ENCODE measurements at regions not wholly inside any gene's neighbourhood (a gene's known extent, or its start where the extent isn't known, plus 50 kb on each side); places are given as distances from the start of the nearest gene placed in this dataset.

DNA sequence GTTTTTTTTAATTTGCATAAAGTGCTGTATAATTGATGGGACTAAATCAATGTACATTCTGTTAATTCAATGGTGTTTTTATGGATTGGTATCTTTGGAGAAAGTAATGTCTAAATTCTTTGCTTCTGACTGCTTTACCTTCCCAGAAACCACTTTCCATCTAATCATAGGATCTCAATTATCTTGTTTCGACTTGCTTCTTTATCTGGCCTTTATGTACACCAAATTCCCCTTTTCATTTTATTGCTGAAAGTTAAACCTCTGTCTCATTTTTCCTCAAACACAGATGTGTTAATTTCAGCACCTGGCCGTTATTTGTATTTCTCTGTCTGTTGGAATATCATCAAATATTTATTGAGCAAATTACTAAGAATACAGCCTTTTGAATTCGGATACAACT lies 287.3 kb upstream of the GBE1 start:
- TF ChIP-seq LEF1 (IDR thresholded peaks at IDR 0.05; ENCODE audit: borderline replicate concordance) (no peak), HDGF (IDR thresholded peaks at IDR 0.05; ENCODE audit: borderline replicate concordance) (no peak), ARNT (IDR thresholded peaks at IDR 0.05) (no peak), SUZ12 (IDR thresholded peaks at IDR 0.05) (no peak), FOXK2 (IDR thresholded peaks at IDR 0.05) (no peak)
- TF ChIP-seq, protein P1, sequence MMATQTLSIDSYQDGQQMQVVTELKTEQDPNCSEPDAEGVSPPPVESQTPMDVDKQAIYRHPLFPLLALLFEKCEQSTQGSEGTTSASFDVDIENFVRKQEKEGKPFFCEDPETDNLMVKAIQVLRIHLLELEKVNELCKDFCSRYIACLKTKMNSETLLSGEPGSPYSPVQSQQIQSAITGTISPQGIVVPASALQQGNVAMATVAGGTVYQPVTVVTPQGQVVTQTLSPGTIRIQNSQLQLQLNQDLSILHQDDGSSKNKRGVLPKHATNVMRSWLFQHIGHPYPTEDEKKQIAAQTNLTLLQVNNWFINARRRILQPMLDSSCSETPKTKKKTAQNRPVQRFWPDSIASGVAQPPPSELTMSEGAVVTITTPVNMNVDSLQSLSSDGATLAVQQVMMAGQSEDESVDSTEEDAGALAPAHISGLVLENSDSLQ (IDR thresholded peaks at IDR 0.05): no peak
- POLR2A ChIA-PET: no interaction called here
- no peak for DNase-seq (ENCODE audit: extremely low spot score)
- CTCF ChIA-PET: no interaction called here

DNA sequence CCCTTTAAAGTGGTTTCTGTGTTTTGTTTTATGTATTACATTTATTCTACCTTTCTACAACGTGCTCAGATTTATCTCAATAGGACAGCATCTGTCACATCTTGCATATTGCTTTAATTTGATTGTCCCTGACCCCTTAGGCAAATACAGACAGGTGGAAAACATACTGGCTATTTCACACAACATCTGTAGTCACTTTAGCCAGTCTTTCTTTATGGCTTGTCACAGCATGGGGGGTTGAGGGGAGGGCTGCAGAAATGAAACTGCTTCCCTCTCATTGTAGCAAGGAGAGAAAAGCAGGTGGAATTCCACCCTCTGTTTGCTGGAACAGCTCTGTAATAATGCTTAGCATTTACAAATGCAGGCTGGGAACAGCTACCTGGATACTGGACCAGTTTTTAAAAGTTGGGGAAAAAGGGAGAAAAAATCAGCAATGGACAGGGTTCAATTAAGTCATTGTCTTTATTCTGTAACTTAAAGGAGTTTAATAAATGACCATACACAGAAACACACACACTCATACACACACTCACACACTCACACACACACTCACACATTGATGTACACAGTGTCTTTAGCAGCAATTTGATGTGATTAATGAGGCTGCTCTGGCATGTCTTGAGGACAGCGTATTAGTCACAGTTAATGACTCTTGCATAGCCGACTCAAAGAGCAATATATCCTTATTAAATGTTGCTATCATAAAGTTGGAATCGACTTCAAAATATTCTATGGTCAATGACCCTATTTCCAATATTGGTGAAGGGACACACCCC lies 283.7 kb upstream of the GBE1 start:
- ChIA-PET CTCF (no interaction called here), POLR2A (no interaction called here)
- TF ChIP-seq, protein P1 (IDR thresholded peaks at IDR 0.05): 0 out of 2 replicates have a peak, but pooled peaks have one; percentile 30
- no peak for TF ChIP-seq HDGF (IDR thresholded peaks at IDR 0.05; ENCODE audit: borderline replicate concordance)
- TF ChIP-seq LEF1 (IDR thresholded peaks at IDR 0.05; ENCODE audit: borderline replicate concordance): no peak
- TF ChIP-seq ZNF384 (IDR thresholded peaks at IDR 0.05): no peak
- TF ChIP-seq FOXK2 (IDR thresholded peaks at IDR 0.05): no peak
- no peak for TF ChIP-seq FOXM1 (IDR thresholded peaks at IDR 0.05; ENCODE audit: borderline replicate concordance)
- TF ChIP-seq CTBP1 (IDR thresholded peaks at IDR 0.05; ENCODE audit: borderline replicate concordance): no peak
- no peak for DNase-seq (ENCODE audit: extremely low spot score)

DNA sequence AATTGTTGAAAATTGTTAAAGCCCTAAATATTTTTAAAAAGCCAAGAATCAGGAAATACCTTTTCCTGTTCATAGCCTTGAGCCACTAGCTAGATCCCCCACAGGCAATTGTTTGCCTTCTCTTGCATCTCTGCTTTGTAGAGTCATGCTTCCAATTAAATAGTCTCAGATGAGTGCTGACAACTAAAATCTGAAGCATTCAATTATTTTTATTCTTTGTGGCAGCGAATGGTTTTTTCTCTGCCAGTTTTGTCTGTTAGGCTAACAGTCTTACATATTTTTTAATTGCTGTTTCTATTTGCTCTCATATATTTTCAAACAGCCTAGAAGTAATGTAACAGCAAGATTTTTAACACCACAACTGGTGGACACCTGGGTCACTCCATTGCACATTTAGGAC lies 277.1 kb upstream of the GBE1 start:
- TF ChIP-seq SP1 (IDR thresholded peaks at IDR 0.05): no peak
- no peak for TF ChIP-seq LEF1 (IDR thresholded peaks at IDR 0.05; ENCODE audit: borderline replicate concordance)
- TF ChIP-seq ELF4 (IDR thresholded peaks at IDR 0.05): no peak
- no peak for TF ChIP-seq SUZ12 (IDR thresholded peaks at IDR 0.05)
- no peak for TF ChIP-seq ARNT (IDR thresholded peaks at IDR 0.05)
- no peak for TF ChIP-seq FOXA1 (IDR thresholded peaks at IDR 0.05)
- no peak for TF ChIP-seq FOXM1 (IDR thresholded peaks at IDR 0.05; ENCODE audit: borderline replicate concordance)
- no peak for TF ChIP-seq BHLHE40 (IDR thresholded peaks at IDR 0.05; ENCODE audit: borderline replicate concordance)
- TF ChIP-seq L3MBTL2 (conservative IDR thresholded peaks at IDR 0.05): no peak
- TF ChIP-seq ZNF384 (IDR thresholded peaks at IDR 0.05): no peak
- no peak for TF ChIP-seq FOXK2 (IDR thresholded peaks at IDR 0.05)
- no peak for TF ChIP-seq HDGF (IDR thresholded peaks at IDR 0.05; ENCODE audit: borderline replicate concordance)
- TF ChIP-seq CTBP1 (IDR thresholded peaks at IDR 0.05; ENCODE audit: borderline replicate concordance): no peak
- TF ChIP-seq NFRKB (IDR thresholded peaks at IDR 0.05): no peak
- TF ChIP-seq, protein P1 (IDR thresholded peaks at IDR 0.05): no peak
- no peak for TF ChIP-seq TARDBP (IDR thresholded peaks at IDR 0.05)
- ChIA-PET CTCF (no interaction called here), POLR2A (no interaction called here)
- no peak for DNase-seq (ENCODE audit: extremely low spot score)

DNA sequence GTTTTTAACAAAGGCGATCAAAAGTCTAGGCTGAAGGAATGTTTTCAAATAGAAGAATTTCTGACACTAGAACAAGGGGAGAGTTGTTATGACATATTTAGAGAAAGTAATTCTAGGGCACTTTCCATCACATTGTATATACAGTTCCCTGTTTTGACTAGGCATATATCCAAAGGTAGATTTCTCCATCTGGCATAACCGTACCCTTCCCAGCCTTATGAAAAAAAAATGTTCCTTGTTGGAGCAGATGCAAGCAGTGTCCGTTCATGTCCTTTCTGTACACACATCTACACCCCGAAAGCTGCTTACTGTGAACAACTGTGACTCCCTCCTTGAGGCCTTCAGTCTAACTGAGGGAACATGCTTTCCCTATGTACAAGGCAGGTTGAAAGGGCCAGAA lies 271.7 kb upstream of the GBE1 start:
- TF ChIP-seq FOXA1 (IDR thresholded peaks at IDR 0.05): no peak
- TF ChIP-seq FOXK2 (IDR thresholded peaks at IDR 0.05): no peak
- TF ChIP-seq SUZ12 (IDR thresholded peaks at IDR 0.05): no peak
- TF ChIP-seq L3MBTL2 (conservative IDR thresholded peaks at IDR 0.05): no peak
- no peak for TF ChIP-seq HDGF (IDR thresholded peaks at IDR 0.05; ENCODE audit: borderline replicate concordance)
- no peak for TF ChIP-seq ARNT (IDR thresholded peaks at IDR 0.05)
- no peak for TF ChIP-seq SP1 (IDR thresholded peaks at IDR 0.05)
- TF ChIP-seq FOXM1 (IDR thresholded peaks at IDR 0.05; ENCODE audit: borderline replicate concordance): no peak
- TF ChIP-seq ZNF384 (IDR thresholded peaks at IDR 0.05): no peak
- TF ChIP-seq CTBP1 (IDR thresholded peaks at IDR 0.05; ENCODE audit: borderline replicate concordance): no peak
- no peak for TF ChIP-seq NFRKB (IDR thresholded peaks at IDR 0.05)
- TF ChIP-seq TARDBP (IDR thresholded peaks at IDR 0.05): no peak
- TF ChIP-seq, protein P1 (IDR thresholded peaks at IDR 0.05): no peak
- no peak for TF ChIP-seq BHLHE40 (IDR thresholded peaks at IDR 0.05; ENCODE audit: borderline replicate concordance)
- no peak for TF ChIP-seq LEF1 (IDR thresholded peaks at IDR 0.05; ENCODE audit: borderline replicate concordance)
- no peak for DNase-seq (ENCODE audit: extremely low spot score)
- CTCF ChIA-PET: no interaction called here
- POLR2A ChIA-PET: no interaction called here

DNA sequence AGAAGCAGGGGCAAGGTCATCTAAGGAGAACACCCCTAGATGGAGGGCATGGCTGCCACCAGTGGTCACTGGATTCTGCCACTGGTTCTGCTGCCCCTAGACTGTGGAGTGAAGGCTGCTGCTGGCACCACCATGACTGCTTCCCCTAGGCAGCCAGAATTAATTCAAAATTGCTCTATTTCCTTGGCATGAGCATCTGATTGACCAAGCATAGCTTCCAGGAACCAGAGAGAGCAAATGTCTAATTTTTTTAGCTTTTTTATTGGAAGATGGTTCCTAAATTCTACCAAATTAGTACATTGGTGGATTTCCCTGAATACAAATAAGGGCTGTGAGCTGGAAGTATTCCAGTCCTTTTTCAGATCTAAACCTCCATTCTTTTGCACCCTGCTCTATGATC lies 270.2 kb upstream of the GBE1 start:
- no peak for TF ChIP-seq TARDBP (IDR thresholded peaks at IDR 0.05)
- no peak for TF ChIP-seq LEF1 (IDR thresholded peaks at IDR 0.05; ENCODE audit: borderline replicate concordance)
- no peak for TF ChIP-seq ARNT (IDR thresholded peaks at IDR 0.05)
- TF ChIP-seq SUZ12 (IDR thresholded peaks at IDR 0.05): no peak
- no peak for TF ChIP-seq L3MBTL2 (conservative IDR thresholded peaks at IDR 0.05)
- TF ChIP-seq FOXA1 (IDR thresholded peaks at IDR 0.05): no peak
- no peak for TF ChIP-seq ELF4 (IDR thresholded peaks at IDR 0.05)
- TF ChIP-seq, protein P1 (IDR thresholded peaks at IDR 0.05): no peak
- TF ChIP-seq NFRKB (IDR thresholded peaks at IDR 0.05): no peak
- TF ChIP-seq SP1 (IDR thresholded peaks at IDR 0.05): no peak
- no peak for TF ChIP-seq BHLHE40 (IDR thresholded peaks at IDR 0.05; ENCODE audit: borderline replicate concordance)
- TF ChIP-seq FOXK2 (IDR thresholded peaks at IDR 0.05): no peak
- no peak for TF ChIP-seq ZNF384 (IDR thresholded peaks at IDR 0.05)
- POLR2A ChIA-PET: no interaction called here
- CTCF ChIA-PET: no interaction called here

More for the DNA sequence above, 270.2 kb upstream of the GBE1 start:
- DNase-seq (ENCODE audit: extremely low spot score): no peak

Measured in HEK293T (cell line).